ENCODE measurements at regions not wholly inside any gene's neighbourhood (a gene's known extent, or its start where the extent isn't known, plus 50 kb on each side); places are given as distances from the start of the nearest gene placed in this dataset.

DNA sequence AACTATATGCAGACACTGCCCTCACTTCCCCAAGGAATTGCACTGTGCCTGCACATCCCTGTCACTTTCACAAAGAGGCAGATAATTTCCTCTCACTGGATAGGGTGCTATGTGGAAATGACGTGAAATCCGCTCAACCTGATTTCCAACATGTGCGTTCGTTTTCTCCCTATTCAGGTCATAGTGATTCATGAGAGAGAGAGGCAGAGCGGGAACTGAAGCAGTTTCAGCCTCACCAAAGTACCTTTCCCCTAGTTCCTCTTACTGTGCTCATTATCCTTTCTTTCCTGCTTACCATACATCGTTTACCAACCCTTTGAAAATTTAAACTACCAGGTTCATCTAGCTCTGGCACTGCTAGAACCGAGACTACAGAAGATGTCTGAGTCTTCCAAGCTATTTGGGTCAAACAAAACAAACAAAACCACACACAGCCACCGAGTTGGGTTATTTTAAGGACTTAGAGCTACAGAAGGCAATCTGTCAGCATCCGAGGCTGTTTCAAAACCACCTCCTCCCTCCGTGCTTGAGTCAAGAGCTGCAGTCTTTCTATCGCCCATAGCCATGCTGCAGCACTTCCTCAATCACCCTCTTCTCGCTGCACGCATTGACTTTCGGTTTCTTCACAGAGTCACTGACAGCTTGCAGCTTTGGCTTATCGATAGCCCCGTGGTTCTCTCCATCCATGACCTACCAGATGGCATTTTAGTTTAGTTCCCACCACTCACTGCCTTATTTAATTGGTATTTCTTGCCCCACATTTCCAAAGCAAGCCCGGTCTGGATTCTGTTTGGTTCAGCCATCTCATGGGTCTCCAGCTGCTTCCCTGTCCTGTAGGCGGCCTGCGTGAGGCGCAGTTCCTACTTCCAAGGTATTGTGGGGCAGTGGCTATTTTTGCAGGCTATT lies 1395.8 kb downstream of the EFNB2 start:
- DNase-seq (ENCODE audit: low spot score), result peak; percentile 52

DNA sequence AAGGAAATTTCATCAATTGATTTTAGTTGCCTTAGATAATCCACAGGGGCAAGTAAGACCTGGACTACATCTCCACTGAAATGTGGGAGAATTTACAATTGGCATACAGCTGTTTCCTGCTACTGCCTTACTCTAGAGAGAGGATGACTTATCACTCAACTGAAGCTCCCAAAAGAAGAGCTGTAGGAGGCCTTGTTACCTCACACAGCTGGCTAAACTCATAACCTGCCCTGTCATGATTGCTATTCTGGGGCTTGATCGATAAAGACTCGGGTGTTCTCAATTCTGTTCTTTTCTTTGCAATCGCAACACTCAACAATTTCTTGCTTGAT lies 1396.4 kb downstream of the EFNB2 start:
- no peak for DNase-seq (ENCODE audit: low spot score)

DNA sequence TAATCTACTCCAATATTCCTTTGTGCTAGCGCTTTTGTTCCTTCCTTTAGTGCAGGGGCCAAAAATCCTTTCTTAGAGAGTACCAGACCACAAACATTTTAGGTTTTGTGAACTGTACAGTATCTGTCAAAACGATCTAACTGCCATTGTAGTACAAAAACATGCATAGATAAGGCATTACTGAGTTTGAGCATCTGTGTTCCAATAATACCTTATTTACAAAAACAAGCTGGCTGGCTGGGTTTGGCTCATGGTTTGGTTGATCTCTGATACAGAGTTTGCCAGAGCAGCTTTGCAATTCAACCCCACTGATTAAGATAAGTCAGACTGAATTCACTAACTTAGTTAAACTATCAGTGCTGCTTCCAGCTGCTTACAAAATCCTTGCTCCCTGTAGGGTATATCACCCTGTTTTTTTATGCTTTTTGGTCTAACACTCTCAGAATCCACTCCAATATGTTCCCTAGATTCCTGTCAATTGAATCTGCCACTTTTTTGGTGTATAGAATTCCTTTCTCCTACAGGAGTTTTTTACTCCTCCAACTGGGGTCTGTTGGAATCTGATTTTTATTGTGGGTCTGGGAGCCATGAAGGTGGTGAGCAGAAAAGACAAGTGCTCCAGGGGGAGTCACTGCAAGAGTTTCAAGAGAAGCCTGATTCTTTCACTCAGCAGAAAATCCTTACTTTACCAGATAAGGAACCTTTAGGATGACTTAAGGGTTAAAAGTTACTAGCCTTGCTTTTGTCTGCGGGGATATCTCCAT lies 1399.4 kb downstream of the EFNB2 start:
- DNase-seq (ENCODE audit: low spot score), result no peak

DNA sequence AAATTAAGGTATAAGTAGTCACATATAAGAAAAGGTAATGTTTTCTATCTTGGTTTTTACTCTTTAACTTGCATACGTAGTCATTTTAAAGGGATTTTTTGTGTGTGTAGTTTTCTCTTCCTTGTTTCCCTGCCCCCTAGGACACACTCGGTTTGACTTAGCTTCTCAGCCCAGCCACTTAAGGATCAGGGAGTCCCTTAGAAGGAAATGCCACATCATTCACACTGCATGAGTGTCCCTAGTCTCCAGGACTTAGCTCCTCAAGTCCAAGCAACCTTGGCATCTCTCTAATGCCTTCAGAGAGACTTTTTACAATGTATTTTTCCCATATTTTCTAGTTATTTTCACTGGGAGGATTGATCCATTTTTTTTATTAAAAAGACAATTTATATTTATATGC lies 1407.7 kb downstream of the EFNB2 start:
- DNase-seq (ENCODE audit: low spot score), result no peak

DNA sequence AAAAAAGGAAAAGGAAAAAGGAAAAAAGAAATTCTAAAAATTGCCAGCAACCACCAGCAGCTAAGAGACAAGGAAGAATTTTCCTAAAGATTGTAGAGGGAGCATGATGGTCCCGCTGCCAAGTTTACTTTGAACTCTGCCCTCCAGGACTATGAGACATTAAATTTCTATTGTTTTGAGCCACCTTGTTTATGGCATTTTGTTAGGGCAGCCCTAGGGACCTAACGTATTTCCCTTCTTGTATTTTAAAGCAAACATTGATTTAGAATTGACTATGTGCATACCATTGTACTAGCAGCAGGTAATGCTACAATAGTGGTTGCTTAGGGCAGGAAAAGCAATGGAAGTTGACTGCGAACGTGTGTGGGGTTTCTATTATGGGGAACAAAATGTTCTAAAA lies 1414.2 kb downstream of the EFNB2 start:
- no peak for DNase-seq (ENCODE audit: low spot score)

DNA sequence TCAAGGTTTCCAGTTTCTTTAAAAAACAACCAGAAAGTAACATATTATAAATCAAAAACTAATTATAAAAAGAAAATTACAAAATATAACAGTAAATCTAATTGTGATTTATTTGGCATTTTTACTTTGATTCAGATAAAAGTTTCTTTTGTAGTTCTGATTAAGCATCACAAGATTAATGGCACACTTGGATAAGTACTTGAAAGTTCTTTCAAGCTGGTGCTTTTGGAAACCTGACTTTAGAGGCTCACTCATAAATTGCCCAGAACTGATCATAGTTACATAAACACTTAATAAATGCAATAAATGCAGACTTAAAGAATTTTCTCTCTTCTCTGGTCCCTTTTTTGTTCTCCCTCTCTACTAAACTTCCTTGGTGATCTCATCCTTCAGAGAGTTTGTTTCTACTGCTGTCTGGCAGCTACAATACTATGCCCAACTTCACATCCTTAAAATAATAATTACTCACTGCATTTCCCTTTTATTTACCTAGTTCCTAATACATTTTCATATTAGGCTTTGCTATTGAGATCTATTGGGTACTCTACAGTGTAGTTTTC lies 1417.0 kb downstream of the EFNB2 start:
- DNase-seq (ENCODE audit: low spot score), result no peak

DNA sequence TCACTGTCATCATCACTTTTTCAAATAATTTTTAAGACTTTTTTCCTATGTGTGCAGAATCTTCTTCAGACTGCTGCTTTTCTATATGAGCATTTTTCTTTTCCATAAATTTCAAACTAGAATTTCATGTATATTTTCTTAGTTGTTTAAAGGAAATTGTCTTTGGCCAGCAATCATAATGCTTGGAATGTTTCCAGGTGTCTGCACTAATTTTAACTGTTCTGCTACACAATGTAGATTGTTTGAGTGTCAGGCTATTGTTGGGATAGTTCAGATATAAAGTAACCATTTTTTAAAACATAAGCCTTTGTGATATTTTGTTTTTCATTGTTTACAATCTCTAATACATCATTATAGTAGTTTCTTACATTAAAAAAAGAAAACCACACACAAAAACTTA lies 1418.5 kb downstream of the EFNB2 start:
- no peak for DNase-seq (ENCODE audit: low spot score)

DNA sequence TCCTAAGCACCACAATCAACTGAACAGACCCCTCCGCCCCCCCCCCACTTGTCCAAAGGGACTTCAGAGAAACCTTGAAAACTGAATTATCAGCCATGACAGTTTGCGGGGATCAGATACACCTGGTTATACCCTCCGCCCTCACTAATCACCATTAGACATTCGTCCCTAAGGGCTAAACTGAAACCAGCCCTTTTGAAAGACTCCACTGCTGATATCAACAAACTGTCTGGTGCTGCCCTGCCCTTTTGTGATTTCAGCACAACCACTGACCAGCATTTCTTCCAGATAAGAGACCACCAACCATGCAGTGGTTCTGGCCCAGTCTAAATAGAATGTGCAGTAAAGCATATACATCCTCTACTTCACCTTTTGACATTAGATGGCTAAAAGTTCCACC lies 1422.9 kb downstream of the EFNB2 start:
- DNase-seq (ENCODE audit: low spot score), result no peak

DNA sequence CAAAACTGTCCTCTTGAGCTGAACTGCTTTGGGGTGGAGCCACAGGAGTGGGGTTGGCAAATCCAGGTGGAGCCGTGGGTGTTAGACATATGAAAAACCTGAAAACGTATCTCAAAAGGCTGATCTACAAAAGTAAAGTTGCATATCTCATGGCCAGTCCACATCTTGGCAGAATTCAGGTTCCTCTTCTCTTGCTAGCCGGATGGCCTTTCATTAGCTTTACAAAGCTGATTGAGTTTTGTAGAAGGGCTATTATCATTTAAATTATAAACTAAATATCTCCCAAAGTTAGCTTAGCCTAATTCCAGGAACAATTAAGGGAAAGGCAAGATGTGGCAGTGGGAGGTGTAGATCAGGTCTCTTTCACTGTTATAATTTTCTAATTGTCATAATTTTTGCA lies 1427.7 kb downstream of the EFNB2 start:
- DNase-seq (ENCODE audit: low spot score), result no peak

DNA sequence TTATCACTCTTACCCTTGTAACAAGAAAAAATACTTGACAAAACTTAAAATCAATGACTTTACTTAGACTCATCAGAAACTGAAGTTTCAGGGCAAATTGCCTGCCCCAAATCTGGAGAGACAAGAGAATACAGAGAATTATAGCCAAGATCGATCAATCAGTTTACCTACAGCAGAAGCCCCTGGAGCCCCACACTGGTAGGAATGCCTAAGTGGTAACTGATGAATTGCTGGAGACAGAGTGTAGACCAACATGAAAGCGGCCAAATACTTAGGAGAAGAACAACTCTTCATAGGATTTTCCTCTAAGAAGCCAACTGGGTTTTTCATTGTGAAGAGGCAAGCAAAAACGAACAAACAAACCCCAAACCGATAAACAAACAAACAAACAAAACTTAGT lies 1430.0 kb downstream of the EFNB2 start:
- DNase-seq (ENCODE audit: low spot score), result no peak

DNA sequence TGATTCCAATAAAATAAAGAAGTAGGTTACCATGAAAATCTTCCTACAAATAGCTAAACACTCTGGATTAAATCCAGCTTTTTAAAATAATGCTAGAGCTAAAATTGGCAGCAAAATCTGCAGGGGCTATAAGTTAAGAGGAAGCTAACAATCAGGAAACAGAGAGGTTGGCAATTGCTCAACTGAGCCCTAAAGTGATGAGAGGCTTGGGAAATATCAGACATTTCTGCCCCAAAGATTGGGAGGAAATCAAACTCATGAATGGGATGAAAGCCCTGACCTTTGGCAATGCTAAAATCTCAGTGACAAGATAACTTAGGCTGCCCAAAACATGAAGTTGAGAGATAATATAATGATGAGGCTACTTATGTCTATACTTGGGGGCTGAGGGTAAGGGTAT lies 1437.9 kb downstream of the EFNB2 start:
- no peak for DNase-seq (ENCODE audit: low spot score)

DNA sequence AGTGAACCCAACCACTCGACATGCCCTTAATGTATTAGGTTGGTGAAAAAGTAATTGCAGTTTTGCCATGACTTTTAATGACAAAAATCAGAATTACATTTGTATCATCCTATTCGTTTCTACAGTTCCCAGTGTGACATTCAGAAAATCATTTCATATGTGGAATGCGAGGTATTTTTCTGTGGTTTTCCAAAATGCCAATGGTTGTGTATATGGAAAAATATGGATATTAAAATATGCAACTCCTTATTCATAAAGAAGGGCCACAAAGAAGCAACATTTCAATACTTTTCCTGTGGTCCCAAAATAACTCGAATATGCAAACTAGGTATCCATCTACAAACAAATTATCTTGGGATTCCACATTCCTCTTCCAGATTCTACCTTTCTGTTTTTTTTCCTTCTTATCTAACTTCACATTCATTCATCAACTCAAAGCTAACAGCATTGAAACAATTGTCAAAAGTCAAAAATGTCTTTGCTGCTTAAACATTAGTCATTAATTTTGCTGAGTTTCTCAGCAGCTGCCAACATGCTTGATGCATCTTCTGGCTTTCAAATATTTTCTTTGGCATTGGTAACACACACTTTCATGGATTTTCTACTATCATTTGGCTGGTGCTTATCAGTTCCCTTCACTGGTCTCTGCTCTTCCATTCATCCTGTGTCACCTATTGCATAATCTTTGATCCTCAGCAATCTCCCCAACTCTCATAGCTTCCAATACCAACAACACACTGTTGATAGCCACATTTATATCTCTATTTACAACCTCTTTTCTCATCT lies 1445.4 kb downstream of the EFNB2 start:
- no peak for DNase-seq (ENCODE audit: low spot score)

DNA sequence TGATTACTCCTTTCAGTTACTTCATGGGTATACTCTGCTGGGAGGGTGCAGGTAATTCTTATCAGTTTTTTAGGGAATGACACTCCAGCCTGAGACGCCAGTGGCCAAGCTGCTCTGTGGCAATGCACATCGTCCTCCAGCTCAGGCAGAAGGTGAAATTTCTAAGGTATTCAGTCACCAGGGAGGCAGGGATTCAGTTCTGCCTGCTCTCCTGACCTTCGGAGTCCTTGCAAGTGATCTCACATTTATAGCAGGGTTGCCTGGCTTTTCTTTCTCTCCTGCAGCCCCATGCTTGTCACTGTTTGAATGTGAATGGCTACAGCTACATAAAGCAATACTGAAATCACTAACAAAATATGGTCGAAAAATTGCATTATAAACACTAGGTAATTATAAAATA lies 1447.5 kb downstream of the EFNB2 start:
- DNase-seq (ENCODE audit: low spot score), result no peak

DNA sequence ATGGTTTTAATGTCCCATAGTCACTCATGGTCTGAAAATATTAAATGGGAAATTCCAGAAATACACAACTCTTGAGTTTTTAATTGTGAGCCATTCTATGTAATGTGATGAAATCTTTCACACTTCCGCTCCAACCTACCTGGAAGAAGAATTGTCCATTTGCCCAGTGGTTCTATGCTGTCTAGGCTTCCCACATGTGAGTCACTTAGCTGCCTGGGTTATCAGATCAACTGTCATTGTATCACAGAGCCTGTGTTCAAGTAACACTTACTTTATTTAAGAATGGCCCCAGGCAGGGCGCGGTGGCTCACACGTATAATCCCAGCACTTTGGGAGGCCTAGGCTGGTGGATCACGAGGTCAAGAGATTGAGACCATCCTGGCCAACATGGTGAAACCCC lies 1450.5 kb downstream of the EFNB2 start:
- DNase-seq (ENCODE audit: low spot score), result no peak

DNA sequence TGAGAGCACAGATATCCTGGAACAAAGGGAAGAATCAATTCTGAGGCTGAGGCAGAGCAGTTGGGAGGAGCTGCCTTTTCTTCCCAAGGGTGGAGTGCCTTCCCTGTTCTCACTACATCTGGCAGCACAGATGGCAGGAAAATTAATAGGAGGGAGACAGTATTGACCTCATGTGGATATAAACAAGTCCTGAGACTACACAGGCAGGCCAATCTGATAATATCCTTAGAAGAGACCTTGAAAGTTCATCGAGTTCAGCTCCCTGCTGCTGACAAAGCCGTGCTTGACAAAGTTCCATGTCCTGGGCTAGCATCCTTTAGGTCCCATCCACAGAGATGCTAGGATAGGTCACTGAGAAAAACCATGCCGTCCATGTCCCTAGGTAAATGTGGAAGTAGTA lies 1451.5 kb downstream of the EFNB2 start:
- DNase-seq (ENCODE audit: low spot score), result no peak

DNA sequence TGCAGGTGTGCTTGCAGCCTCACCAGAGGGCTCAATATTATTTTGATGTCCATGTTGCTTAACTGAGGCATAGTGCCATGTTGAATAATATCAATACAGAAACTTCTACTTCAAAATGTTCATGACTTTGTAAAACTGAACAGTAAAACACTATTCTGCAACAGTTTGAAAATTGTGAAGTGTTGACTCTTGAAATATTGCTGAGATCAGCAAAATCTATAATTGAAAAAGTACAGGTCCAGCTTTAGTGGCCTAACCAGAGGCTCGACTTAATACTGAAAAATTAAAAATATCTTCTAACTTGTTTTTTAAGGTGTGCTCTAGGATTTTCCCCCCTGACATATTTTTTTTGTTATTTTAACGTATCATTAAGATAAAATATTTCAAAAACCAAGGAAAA lies 1460.7 kb downstream of the EFNB2 start:
- DNase-seq (ENCODE audit: low spot score), result no peak

DNA sequence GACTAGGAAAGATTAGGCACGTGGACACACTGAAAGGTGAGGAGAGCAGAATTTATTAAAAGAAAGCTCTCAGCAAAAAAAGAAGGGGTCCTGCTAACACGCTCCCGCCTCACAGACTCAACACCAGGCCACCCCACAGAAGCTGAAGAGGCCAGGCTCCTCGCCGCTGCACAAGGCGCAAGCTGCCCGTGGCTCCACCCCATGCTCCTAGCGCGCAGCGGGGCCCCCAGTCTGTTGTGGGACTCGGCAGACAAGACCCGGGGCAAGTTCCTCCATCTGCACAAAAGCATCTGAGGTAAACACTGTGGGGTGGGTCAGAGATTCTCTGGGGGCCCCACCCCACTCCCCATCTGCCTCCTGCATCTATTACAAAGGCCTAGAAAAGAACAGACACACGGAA lies 1462.4 kb downstream of the EFNB2 start:
- DNase-seq (ENCODE audit: low spot score), result no peak

DNA sequence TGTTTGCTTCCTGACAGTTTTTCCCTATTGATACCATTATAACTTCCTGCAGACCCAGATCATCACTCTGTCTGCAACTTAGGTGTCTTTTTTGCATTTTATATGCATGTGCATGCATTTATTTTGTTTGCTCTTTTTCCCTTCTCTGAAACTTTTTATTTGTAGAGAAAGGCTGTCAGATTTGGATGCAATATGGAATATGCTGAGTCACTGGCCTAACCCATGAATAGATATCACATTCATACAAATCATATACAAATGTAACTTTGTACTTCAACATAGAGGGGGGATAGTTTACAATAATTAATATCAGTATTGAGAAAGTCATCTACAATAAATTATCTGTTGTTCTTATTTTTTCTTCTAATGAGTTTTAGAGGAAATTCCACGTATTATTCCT lies 1465.0 kb downstream of the EFNB2 start:
- no peak for DNase-seq (ENCODE audit: low spot score)

DNA sequence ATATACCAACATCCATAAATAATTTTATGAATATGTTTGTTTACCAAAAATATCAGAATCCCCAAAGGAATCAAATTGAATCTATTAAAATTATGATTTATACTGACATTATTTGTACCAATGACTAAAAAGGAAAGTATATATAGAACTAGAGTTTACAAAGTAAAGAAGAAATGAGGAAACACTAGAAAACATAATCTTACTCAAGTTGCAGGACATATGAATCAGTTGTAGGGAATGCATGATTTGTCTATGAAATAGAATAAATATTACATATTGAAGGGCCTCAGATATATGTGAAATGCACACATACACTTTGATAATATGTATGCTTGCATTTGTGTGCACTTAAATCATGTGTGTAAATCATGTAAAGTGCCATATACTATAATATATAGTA lies 1466.4 kb downstream of the EFNB2 start:
- no peak for DNase-seq (ENCODE audit: low spot score)

DNA sequence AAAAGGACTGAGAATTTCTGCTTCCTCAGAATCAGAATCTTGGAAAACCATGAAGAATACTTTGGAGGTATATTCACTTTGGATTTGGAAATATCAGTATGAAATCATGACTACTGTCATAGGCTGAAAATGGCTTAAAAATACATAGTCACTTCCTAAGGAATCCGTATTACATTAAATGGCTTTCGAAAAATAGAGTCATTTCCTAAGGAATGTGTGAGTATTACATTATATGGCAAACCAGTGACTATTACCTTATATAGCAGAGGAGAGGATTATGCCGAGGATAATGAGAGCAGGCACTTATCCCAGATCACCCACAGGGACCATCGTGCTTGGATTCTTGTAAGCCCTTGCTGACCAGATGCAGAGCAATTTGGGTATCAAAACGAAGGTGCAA lies 1471.8 kb downstream of the EFNB2 start:
- DNase-seq (ENCODE audit: low spot score), result no peak

DNA sequence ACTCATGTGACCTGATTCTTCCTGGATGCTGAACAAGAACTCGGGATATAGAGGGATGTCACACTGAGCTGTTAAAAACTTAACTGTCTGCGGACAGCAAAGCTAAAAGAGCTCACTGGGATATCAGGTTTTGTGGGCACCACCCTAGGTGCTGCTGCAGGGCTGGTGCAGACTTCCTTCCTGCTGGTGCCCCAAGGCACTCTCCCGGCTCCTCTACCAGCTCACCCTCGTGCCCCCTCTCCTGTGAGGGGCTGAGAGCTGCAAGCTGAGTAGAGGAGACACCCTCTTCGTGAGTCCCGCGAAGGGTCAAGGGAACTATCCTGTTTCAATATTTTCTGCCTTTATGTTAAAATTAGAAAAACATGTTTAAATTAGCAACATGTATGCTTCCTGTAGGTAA lies 1475.7 kb downstream of the EFNB2 start:
- no peak for DNase-seq (ENCODE audit: low spot score)

DNA sequence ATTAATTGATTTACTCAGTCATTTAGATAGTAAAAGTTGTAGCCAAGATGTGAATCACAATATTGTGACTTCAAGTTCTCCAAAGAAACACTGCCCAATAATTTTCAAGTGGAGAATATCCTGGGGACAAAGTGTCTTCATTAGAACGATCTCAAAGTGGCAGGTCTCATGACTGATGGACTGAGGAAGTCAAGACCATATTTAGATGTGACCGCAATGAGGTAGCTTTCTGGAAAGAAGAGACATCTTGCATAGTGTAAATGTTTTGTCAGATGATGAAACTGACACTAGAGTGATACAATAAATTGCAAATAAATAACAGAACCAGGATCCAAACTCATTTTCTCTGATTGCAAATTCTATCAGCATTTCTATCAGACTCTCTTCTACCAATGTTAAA lies 1476.9 kb downstream of the EFNB2 start:
- DNase-seq (ENCODE audit: low spot score), result no peak

DNA sequence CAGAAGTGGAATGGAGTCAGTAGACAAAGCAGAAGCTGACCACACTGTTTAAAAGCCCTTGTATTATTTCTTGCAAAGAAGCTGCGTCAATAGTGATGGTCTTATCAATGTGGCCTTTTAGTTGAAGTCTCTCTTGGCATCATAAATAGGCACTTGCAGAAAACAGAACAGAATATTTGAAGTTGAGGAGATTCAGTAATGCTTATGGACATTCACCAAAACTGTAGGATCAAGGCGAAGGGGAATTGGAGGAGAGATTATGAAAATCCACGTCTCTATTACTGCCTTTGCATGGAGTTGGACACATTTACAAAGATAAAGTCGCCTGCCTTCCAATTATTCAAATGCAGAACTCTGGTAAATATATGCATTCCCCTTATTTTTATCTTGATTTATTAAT lies 1482.8 kb downstream of the EFNB2 start:
- no peak for DNase-seq (ENCODE audit: low spot score)

All from AG08395 (cell line).